Liver (tissue), 3 donors: ENCODE measurements at regions not wholly inside any gene's neighbourhood (a gene's known extent, or its start where the extent isn't known, plus 50 kb on each side); places are given as distances from the start of the nearest gene placed in this dataset.

Experiments used
- ATF3 ChIP-seq: IDR thresholded peaks from 2 replicates; pipeline ENCODE4 v1.6.1; 2016; ENCODE audit warnings: antibody characterized with exemption
- CTCF ChIP-seq: fragments of 150-350 bp; IDR thresholded peaks from 2 replicates; pipeline ENCODE4 v1.5.1; 2017; ENCODE audit warnings: improper control_type of control experiment, low read depth, low read length; ENCODE audit not compliant: missing input control
- FOXA1 ChIP-seq: IDR thresholded peaks from 2 replicates; pipeline ENCODE4 v1.6.1; 2016; ENCODE audit warnings: antibody characterized with exemption
- HNF4A ChIP-seq, 2 donors: conservative IDR thresholded peaks; 2 replicates each; pipeline ENCODE4 v1.6.1; 2016; ENCODE audit warnings: antibody characterized with exemption in 2 of 2, mild to moderate bottlenecking in 2 of 2
- JUND ChIP-seq, 2 donors: IDR thresholded peaks; 2 replicates each; pipeline ENCODE4 v1.6.1; 2016; ENCODE audit warnings: antibody characterized with exemption in 2 of 2
- MAX ChIP-seq: IDR thresholded peaks from 2 replicates; pipeline ENCODE4 v1.6.1; 2016; ENCODE audit warnings: antibody characterized with exemption
- REST ChIP-seq: IDR thresholded peaks from 2 replicates; pipeline ENCODE4 v1.6.1; 2016; ENCODE audit warnings: antibody characterized with exemption, mild to moderate bottlenecking
- SP1 ChIP-seq: IDR thresholded peaks from 2 replicates; pipeline ENCODE4 v1.6.1; 2018; ENCODE audit warnings: antibody characterized with exemption, mild to moderate bottlenecking
- TAF1 ChIP-seq: conservative IDR thresholded peaks from 2 replicates; pipeline ENCODE4 v1.6.1; 2016; ENCODE audit warnings: antibody characterized with exemption, mild to moderate bottlenecking
- YY1 ChIP-seq: IDR thresholded peaks from 2 replicates; pipeline ENCODE4 v1.6.1; 2016; ENCODE audit warnings: antibody characterized with exemption, mild to moderate bottlenecking
- donor health status: healthy.
- donor health status: healthy.

- TF ChIP-seq CTCF (no peak), REST (no peak), YY1 (no peak), TAF1 (no peak), HNF4A (conservative IDR thresholded peaks at IDR 0.05) (no peak), ATF3 (no peak), MAX (no peak), JUND (IDR thresholded peaks at IDR 0.05) (no peak), FOXA1 (no peak), SP1 (no peak)
Observed at GRCh38 chr10:120051671-120052070, 159.1 kb downstream of the SEC23IP start.
